Breast epithelium (tissue), 4 donors: ENCODE measurements at regions not wholly inside any gene's neighbourhood (a gene's known extent, or its start where the extent isn't known, plus 50 kb on each side); places are given as distances from the start of the nearest gene placed in this dataset.

Experiments
- DNase-seq, 2 donors: peaks; one replicate each; pipeline ENCODE4 v3.0.0-alpha.2; 2019; ENCODE audit warnings: low spot score in 2 of 2
- H3K27ac ChIP-seq, 2 donors: fragments of 200-600 bp; sonication (generic) in 1 of 2; one replicate each; pipeline ENCODE4 v1.5.1; 2016 to 2019; ENCODE audit warnings: mild to moderate bottlenecking in 1 of 2
- H3K27me3 ChIP-seq, 2 donors: fragments of 200-600 bp; sonication (generic) in 1 of 2; one replicate each; pipeline versions ENCODE4 v1.5.1 to v1.6.0; 2017 to 2019; ENCODE audit warnings: control low read depth in 1 of 2, mild to moderate bottlenecking in 1 of 2
- H3K36me3 ChIP-seq: fragments of 200-600 bp; one replicate; pipeline ENCODE4 v1.5.1; 2019
- H3K4me1 ChIP-seq, 2 donors: fragments of 200-600 bp; sonication (generic); one replicate each; pipeline ENCODE4 v1.5.1; 2016 to 2019; ENCODE audit warnings: control low read depth in 1 of 2
- H3K4me3 ChIP-seq, 3 donors: fragments of 200-600 bp; sonication (generic); 1 replicate in 2 of 3; 2 replicates in 1 of 3; pipeline ENCODE4 v1.5.1; 2016 to 2019; ENCODE audit warnings: mild to moderate bottlenecking in 3 of 3, moderate library complexity in 2 of 3
- H3K9me3 ChIP-seq, 2 donors: fragments of 200-600 bp; sonication (generic) in 1 of 2; one replicate each; pipeline ENCODE4 v1.5.1; 2016 to 2019; ENCODE audit warnings: control low read depth in 1 of 2
- CTCF ChIP-seq, 3 donors: fragments of 450-650 bp; IDR thresholded peaks; one replicate each; pipeline ENCODE4 v1.5.1; 2016 to 2017; ENCODE audit warnings: antibody characterized with exemption in 3 of 3, mild to moderate bottlenecking in 3 of 3, moderate library complexity in 3 of 3
- POLR2A ChIP-seq: fragments of 450-650 bp; IDR thresholded peaks from one replicate; pipeline ENCODE4 v1.6.1; 2016; ENCODE audit warnings: antibody characterized with exemption, mild to moderate bottlenecking, moderate library complexity
- POLR2AphosphoS5 ChIP-seq, 3 donors: sonication (generic); formaldehyde crosslinking; IDR thresholded peaks; one replicate each; pipeline ENCODE4 v1.6.1; 2017; ENCODE audit warnings: antibody characterized with exemption in 3 of 3
- intact Hi-C: fragments of 100-400 bp; cut with DNase I; formaldehyde crosslinking; loops from one replicate; pipeline ENCODE4 v1.15.1; 2023; ENCODE audit warnings: low total_unique reads

GRCh38 chr2:21301871-21302455 lies 178.2 kb downstream of the TDRD15 start:
- intact Hi-C loops, result no loop called here
- no peaks in the 10 kb centered on the region for H3K36me3 ChIP-seq
- H3K4me3 ChIP-seq, result no peak overlapping the region
- TF ChIP-seq CTCF (IDR thresholded peaks at IDR 0.05) (no peak), POLR2A (no peak), POLR2AphosphoS5 (IDR thresholded peaks at IDR 0.05) (no peak)
- H3K27ac ChIP-seq, result no peak overlapping the region
- no peaks in the 10 kb centered on the region for H3K27me3 ChIP-seq
- H3K9me3 ChIP-seq, result no peaks in the 10 kb centered on the region
- no peaks in the 10 kb centered on the region for H3K4me1 ChIP-seq
- DNase-seq, result no peak

DNA sequence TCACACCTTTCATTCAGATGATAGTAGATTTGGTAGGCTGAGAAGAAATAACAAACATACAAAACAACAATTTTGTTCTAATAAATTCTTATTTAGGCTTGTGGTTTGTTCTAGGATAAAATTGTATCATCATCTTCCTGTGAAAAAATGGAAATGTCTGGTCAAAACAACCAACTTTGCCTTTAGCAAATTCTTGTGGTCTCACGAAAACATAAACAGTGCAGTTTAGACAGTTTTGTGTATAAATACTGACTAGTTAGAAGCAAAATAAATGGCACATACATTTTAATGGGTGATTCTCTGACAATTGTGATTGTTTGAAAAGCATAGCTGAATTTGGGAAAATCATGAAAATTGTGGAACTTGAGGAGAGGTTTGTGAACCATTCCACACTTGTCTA lies 180.1 kb downstream of the TDRD15 start:
- no peak for TF ChIP-seq POLR2A
- no peak for TF ChIP-seq POLR2AphosphoS5 (IDR thresholded peaks at IDR 0.05)
- TF ChIP-seq CTCF (IDR thresholded peaks at IDR 0.05), result no peak
- DNase-seq, result no peak
- no peak overlapping the region for H3K27ac ChIP-seq
- intact Hi-C loops, result no loop called here
- H3K4me1 ChIP-seq, result no peaks in the 10 kb centered on the region
- H3K36me3 ChIP-seq, result no peaks in the 10 kb centered on the region
- H3K4me3 ChIP-seq, result no peak overlapping the region
- H3K27me3 ChIP-seq, result no peaks in the 10 kb centered on the region
- H3K9me3 ChIP-seq, result no peaks in the 10 kb centered on the region

DNA sequence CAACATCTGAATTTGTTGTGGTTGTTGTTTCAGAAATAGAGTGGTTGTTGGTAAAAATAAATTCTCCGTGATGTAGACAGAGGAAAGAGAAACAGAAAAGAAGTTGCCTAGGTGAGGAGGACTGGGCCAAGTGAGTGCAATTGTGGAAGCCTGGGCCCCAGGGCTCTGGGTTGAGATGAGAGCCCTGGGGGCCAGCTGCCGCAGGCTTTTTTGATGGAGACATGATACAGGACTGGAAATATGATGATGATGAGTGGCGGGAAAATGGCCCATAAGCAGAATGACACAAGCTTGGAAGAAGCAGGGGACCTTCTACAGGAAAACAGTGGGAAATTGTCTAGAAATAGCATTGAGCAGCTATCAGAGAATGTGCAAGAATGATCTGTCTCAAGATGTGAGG lies 181.8 kb downstream of the TDRD15 start:
- no peak overlapping the region for H3K4me3 ChIP-seq
- H3K27me3 ChIP-seq, result no peaks in the 10 kb centered on the region
- TF ChIP-seq POLR2A, result no peak
- TF ChIP-seq POLR2AphosphoS5 (IDR thresholded peaks at IDR 0.05), result no peak
- no peak for TF ChIP-seq CTCF (IDR thresholded peaks at IDR 0.05)
- no peaks in the 10 kb centered on the region for H3K36me3 ChIP-seq
- H3K27ac ChIP-seq, result no peak overlapping the region
- no peak for DNase-seq
- no peaks in the 10 kb centered on the region for H3K4me1 ChIP-seq
- intact Hi-C loops, result no loop called here
- no peaks in the 10 kb centered on the region for H3K9me3 ChIP-seq

DNA sequence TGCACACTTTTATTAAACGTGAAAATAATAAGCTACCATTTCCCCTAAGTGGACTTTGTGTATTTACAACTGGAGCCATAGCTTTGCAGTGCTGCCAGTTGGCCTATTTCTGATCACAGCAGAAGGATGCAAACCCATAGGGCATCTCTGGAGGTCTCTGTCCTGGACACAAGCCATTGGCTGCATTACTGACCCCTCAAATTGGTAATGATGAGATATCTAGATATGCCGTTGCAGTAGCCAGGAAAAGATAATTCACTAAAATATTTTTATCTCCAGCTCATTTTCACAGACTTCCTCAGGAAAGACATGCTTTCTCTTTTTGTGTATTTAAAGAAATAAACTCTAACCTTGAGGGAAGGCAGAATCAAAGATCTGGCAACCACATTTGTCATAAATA lies 182.5 kb downstream of the TDRD15 start:
- Histone ChIP-seq H3K4me3 (no peak overlapping the region), H3K9me3 (no peaks in the 10 kb centered on the region), H3K27ac (no peak overlapping the region), H3K4me1 (no peaks in the 10 kb centered on the region), H3K36me3 (no peaks in the 10 kb centered on the region), H3K27me3 (no peaks in the 10 kb centered on the region)
- no peak for DNase-seq
- intact Hi-C loops, result no loop called here
- TF ChIP-seq POLR2AphosphoS5 (IDR thresholded peaks at IDR 0.05), result no peak
- TF ChIP-seq CTCF (IDR thresholded peaks at IDR 0.05), result no peak
- TF ChIP-seq POLR2A, result no peak

DNA sequence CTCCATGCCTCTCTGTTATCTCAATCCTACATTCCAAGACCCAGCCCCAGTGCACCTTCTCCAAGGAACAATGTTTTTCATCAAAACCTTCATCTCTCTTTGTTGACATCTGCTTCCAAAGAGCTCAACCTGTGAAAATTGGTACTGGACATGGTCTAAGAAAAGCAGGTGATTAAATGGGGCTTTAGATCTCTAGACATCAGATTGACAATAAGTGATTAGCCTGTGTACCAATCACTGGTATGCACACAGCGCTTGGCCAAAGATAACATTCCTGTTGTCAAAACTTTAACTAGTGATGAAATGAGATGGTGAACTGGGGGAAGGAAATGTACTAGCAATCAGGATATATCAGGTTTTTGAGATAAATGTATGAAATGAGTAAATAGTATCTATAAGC lies 183.3 kb downstream of the TDRD15 start:
- intact Hi-C loops, result no loop called here
- no peaks in the 10 kb centered on the region for H3K4me1 ChIP-seq
- no peaks in the 10 kb centered on the region for H3K36me3 ChIP-seq
- H3K4me3 ChIP-seq, result no peak overlapping the region
- H3K27ac ChIP-seq, result no peak overlapping the region
- no peaks in the 10 kb centered on the region for H3K9me3 ChIP-seq
- no peak for DNase-seq
- TF ChIP-seq POLR2A (no peak), POLR2AphosphoS5 (IDR thresholded peaks at IDR 0.05) (no peak), CTCF (IDR thresholded peaks at IDR 0.05) (no peak)
- no peaks in the 10 kb centered on the region for H3K27me3 ChIP-seq
